GM12864 (cell line): ENCODE measurements at regions not wholly inside any gene's neighbourhood (a gene's known extent, or its start where the extent isn't known, plus 50 kb on each side); places are given as distances from the start of the nearest gene placed in this dataset.

Experiments
- DNase-seq: peaks from one replicate; pipeline ENCODE4 v3.0.0-alpha.2; 2011; ENCODE audit warnings: low read depth
- H3K4me3 ChIP-seq: 2 replicates; pipeline ENCODE4 v1.5.1; 2011; ENCODE audit warnings: mild to moderate bottlenecking, low read depth, low read length, control low read depth
- CTCF ChIP-seq: IDR thresholded peaks from 2 replicates; pipeline ENCODE4 v1.5.1; 2011; ENCODE audit warnings: low read depth, mild to moderate bottlenecking, moderate library complexity, low read length, control low read depth, inconsistent platforms; ENCODE audit errors: missing control alignments

GRCh38 chr2:193608451-193608850, 1413.7 kb upstream of the TMEFF2 start:
- no peak for TF ChIP-seq CTCF
- DNase-seq = no peak
- H3K4me3 ChIP-seq = no peak overlapping the region

GRCh38 chr2:193590831-193591230, 1396.1 kb upstream of the TMEFF2 start:
- no peak for TF ChIP-seq CTCF
- no peak for DNase-seq
- no peak overlapping the region for H3K4me3 ChIP-seq

- DNase-seq = no peak
- H3K4me3 ChIP-seq = no peak overlapping the region
- TF ChIP-seq CTCF = peak; percentile 66
Measured at GRCh38 chr2:193584522-193584938, 1389.8 kb upstream of the TMEFF2 start.

DNA sequence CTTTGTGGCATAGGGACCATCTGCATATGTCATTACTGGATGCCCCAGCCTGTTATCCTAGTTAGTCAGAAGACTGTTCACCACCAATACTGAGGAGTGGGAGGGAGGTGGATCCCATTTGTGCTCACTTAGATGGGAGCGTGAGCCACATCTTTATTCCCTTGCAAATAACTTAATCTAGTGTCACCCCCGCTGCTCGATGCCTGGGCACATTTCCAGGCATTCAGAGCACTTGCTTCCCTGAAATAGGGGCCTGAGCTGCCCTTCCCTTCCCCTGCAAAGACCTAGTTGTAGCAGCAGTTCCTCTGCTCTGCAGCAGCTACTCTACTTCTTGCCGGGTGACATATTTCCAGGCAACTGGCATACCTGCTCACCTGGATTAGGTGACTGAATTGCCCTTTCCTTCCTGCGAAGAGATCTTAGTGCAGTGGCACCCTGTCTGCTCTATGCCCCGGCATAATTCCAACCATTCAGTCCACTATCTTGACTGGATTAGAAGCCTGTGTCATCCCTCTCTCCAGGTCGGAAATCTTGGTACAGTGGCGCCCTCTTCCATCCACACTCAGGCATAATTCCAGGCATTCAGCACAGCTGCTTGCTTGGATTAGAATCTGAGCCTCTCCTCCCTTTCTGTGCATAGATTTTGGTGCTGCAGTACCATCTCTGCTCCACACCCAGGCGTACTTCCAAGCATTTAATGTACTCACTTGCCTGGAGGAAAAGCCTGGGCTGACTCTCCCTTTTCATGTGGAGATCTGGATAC, 1389.1 kb upstream of the TMEFF2 start:
- no peak overlapping the region for H3K4me3 ChIP-seq
- no peak for DNase-seq
- no peak for TF ChIP-seq CTCF

DNA sequence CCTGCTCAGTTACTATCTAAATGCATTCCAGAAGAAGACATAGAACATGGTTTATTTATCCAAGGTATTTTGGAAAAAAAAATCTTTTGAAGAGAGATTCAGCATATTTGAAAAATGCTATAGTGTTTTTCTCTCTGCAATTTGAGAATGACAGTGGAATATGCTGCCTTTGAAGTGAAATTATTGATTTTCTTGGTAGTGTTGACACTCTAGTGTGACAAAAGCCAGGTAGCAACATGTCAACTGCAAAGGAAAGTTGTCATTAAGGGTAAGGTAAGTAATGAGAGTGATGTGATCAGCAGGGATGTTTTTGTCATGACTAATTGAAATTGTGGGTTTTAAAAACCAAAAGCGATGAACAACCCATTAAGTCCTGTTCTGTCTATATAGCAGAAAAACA, 1387.1 kb upstream of the TMEFF2 start:
- no peak for DNase-seq
- TF ChIP-seq CTCF = no peak

DNA sequence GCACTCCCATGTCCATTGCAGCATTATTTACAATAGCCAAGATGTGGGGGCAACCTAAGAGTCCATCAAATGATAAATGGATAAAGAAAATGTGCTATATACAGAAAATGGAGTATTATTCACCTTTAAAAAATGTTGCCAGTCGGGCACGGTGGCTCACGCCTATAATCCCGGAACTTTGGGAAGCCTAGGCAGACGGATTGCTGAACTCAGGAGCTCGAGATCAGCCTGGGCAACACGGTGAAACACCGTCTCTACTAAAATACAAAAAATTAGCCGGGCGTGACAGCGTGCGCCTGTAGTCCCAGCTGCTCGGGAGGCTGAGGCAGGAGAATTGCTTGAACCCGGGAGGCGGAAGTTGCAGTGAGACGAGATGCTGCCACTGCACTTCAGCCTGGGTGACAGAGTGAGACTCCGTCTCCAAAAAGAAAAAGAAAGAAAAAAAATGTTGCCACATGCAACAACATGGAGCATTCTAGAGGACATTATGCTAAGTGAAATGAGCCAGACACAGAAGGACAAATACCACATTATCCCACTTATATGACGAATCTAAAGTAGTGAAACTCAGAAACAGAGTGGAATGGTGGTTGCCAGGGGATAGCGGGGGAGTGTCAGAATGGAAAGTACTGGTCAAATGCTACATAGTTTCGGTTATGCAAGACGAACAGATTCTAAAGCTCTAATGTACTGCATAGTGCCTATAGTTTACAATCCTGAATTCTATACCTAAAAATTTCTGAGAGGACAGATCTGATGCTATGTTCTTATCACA, 1385.6 kb upstream of the TMEFF2 start:
- no peak for TF ChIP-seq CTCF
- DNase-seq = no peak
- no peak overlapping the region for H3K4me3 ChIP-seq

More for the DNA sequence above, 1387.1 kb upstream of the TMEFF2 start:
- no peak overlapping the region for H3K4me3 ChIP-seq
